Lower leg skin (tissue), 3 donors: ENCODE measurements at regions not wholly inside any gene's neighbourhood (a gene's known extent, or its start where the extent isn't known, plus 50 kb on each side); places are given as distances from the start of the nearest gene placed in this dataset.

Source experiments
- CTCF ChIP-seq, 3 donors: fragments of 450-650 bp; IDR thresholded peaks; one replicate each; pipeline ENCODE4 v1.5.1; 2016; ENCODE audit warnings: antibody characterized with exemption in 3 of 3, mild to moderate bottlenecking in 3 of 3, moderate library complexity in 2 of 3
- POLR2A ChIP-seq, 2 donors: fragments of 450-650 bp; IDR thresholded peaks; one replicate each; pipeline ENCODE4 v1.6.1; 2016 to 2017; ENCODE audit warnings: antibody characterized with exemption in 2 of 2, mild to moderate bottlenecking in 1 of 2, moderate library complexity in 1 of 2

DNA sequence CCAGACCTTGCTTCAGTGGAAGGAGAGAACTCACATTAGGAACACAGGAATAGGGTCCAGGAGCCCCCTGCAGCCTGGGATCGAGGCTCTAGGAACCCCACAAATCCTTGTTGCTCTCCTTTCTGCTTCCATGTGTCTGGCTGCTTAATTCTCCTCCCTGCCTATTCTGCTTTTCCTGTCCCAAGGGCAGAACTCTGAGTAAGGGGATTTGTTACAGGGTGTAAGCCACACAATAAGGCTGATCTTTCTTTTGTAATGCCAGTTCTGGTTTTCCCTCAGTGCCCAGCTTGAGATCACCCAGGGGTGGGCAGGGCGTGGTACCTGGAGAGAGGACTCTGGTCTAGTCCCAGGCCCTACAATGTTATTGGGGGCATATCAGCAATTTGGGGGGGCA lies 119.6 kb upstream of the MGAT5 start:
- no peak for TF ChIP-seq CTCF (IDR thresholded peaks at IDR 0.05)
- TF ChIP-seq POLR2A (IDR thresholded peaks at IDR 0.05) = no peak
